Hepatocyte (in vitro differentiated cells): ENCODE measurements at regions not wholly inside any gene's neighbourhood (a gene's known extent, or its start where the extent isn't known, plus 50 kb on each side); places are given as distances from the start of the nearest gene placed in this dataset.
A peak's percentile ranks its signal among the peaks of the same experiment; 100 is the strongest.

Source experiments
- DNase-seq: peaks from one replicate; pipeline ENCODE4 v3.0.0-alpha.2; 2016; ENCODE audit warnings: low spot score
- H2AFZ ChIP-seq: fragments of 200-600 bp; sonication (generic); 2 replicates; pipeline ENCODE4 v1.6.0; 2016; ENCODE audit warnings: antibody characterized with exemption, mild to moderate bottlenecking
- H3K27ac ChIP-seq: fragments of 200-600 bp; sonication (generic); 2 replicates; pipeline ENCODE4 v1.5.1; 2016; ENCODE audit warnings: mild to moderate bottlenecking
- H3K27me3 ChIP-seq: fragments of 200-600 bp; sonication (generic); 2 replicates; pipeline ENCODE4 v1.6.1; 2016
- H3K36me3 ChIP-seq: fragments of 200-600 bp; sonication (generic); replicated peaks from 2 replicates; pipeline ENCODE4 v1.5.1; 2016; ENCODE audit warnings: low read depth; ENCODE audit not compliant: insufficient read depth
- H3K4me1 ChIP-seq: fragments of 200-600 bp; sonication (generic); 2 replicates; pipeline ENCODE4 v1.5.1; 2016; ENCODE audit warnings: mild to moderate bottlenecking, moderate library complexity; ENCODE audit not compliant: insufficient read depth
- H3K4me2 ChIP-seq: fragments of 200-600 bp; sonication (generic); 2 replicates; pipeline ENCODE4 v1.6.0; 2016
- H3K4me3 ChIP-seq: fragments of 200-600 bp; sonication (generic); 2 replicates; pipeline ENCODE4 v1.5.1; 2016; ENCODE audit warnings: mild to moderate bottlenecking
- H3K79me2 ChIP-seq: fragments of 200-600 bp; sonication (generic); 2 replicates; pipeline ENCODE4 v1.6.0; 2017; ENCODE audit warnings: mild to moderate bottlenecking
- H3K9me2 ChIP-seq: fragments of 200-600 bp; sonication (generic); replicated peaks from 2 replicates; pipeline ENCODE4 v1.6.0; 2017; ENCODE audit warnings: mild to moderate bottlenecking; ENCODE audit not compliant: insufficient read depth
- H3K9me3 ChIP-seq: fragments of 200-600 bp; sonication (generic); 2 replicates; pipeline ENCODE4 v1.5.1; 2016; ENCODE audit warnings: low read depth, mild to moderate bottlenecking
- H4K20me1 ChIP-seq: fragments of 200-600 bp; sonication (generic); 2 replicates; pipeline ENCODE4 v1.6.0; 2016; ENCODE audit warnings: mild to moderate bottlenecking; ENCODE audit not compliant: insufficient read depth, poor library complexity, severe bottlenecking
- EZH2 ChIP-seq: fragments of 200-600 bp; sonication (generic); IDR thresholded peaks from 2 replicates; pipeline ENCODE4 v1.6.1; 2016; ENCODE audit warnings: antibody characterized with exemption, mild to moderate bottlenecking, borderline replicate concordance
- EZH2phosphoT487 ChIP-seq: fragments of 200-600 bp; sonication (generic); IDR thresholded peaks from one replicate; pipeline ENCODE4 v1.6.1; 2018; ENCODE audit warnings: antibody characterized with exemption, mild to moderate bottlenecking, low read depth, moderate library complexity; ENCODE audit not compliant: unreplicated experiment, severe bottlenecking
- WGBS: methylation state at CpG from one replicate; pipeline ENCODE4 v1.1.6; 2016; ENCODE audit warnings: low lambda C conversion rate; ENCODE audit errors: missing lambda C conversion rate; 5-methylcytosine and 5-hydroxymethylcytosine counted together
- TF ChIP-seq, protein P1 (sequence below): fragments of 200-600 bp; sonication (generic); IDR thresholded peaks from 2 replicates; pipeline ENCODE4 v1.5.1; 2016; ENCODE audit warnings: antibody characterized with exemption, mild to moderate bottlenecking; ENCODE audit not compliant: poor library complexity

- WGBS: 44% methylated on average over 8 of the region's 8 CpGs
- TF ChIP-seq EZH2phosphoT487 (no peak), EZH2 (no peak)
- TF ChIP-seq, protein P1, sequence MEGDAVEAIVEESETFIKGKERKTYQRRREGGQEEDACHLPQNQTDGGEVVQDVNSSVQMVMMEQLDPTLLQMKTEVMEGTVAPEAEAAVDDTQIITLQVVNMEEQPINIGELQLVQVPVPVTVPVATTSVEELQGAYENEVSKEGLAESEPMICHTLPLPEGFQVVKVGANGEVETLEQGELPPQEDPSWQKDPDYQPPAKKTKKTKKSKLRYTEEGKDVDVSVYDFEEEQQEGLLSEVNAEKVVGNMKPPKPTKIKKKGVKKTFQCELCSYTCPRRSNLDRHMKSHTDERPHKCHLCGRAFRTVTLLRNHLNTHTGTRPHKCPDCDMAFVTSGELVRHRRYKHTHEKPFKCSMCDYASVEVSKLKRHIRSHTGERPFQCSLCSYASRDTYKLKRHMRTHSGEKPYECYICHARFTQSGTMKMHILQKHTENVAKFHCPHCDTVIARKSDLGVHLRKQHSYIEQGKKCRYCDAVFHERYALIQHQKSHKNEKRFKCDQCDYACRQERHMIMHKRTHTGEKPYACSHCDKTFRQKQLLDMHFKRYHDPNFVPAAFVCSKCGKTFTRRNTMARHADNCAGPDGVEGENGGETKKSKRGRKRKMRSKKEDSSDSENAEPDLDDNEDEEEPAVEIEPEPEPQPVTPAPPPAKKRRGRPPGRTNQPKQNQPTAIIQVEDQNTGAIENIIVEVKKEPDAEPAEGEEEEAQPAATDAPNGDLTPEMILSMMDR: no peak
- H3K9me2 ChIP-seq: no peaks in the 10 kb centered on the region
- H4K20me1 ChIP-seq: no peaks in the 10 kb centered on the region
- H3K27ac ChIP-seq: peak overlapping the region; percentile 79
- no peaks in the 10 kb centered on the region for H3K36me3 ChIP-seq
- peak overlapping the region; percentile 3 for H3K4me2 ChIP-seq
- H2AFZ ChIP-seq: no peak overlapping the region
- no peak overlapping the region for H3K4me3 ChIP-seq
- no peaks in the 10 kb centered on the region for H3K9me3 ChIP-seq
- H3K4me1 ChIP-seq: peaks cover 14% of the 10 kb centered on the region
- H3K27me3 ChIP-seq: no peaks in the 10 kb centered on the region
- H3K79me2 ChIP-seq: no peaks in the 10 kb centered on the region
- peak; percentile 51 for DNase-seq
Observed at GRCh38 chr17:65472666-65473309, 88.7 kb downstream of the AXIN2 start.

- H3K27me3 ChIP-seq: no peaks in the 10 kb centered on the region
- peaks cover 14% of the 10 kb centered on the region for H3K4me1 ChIP-seq
- no peaks in the 10 kb centered on the region for H3K9me2 ChIP-seq
- H3K4me3 ChIP-seq: no peak overlapping the region
- no peaks in the 10 kb centered on the region for H4K20me1 ChIP-seq
- DNase-seq: no peak
- no peaks in the 10 kb centered on the region for H3K9me3 ChIP-seq
- TF ChIP-seq, protein P1: no peak
- no peak for TF ChIP-seq EZH2phosphoT487
- no peak for TF ChIP-seq EZH2
- 85% methylated on average over 4 of the region's 4 CpGs for WGBS
- H3K4me2 ChIP-seq: no peak overlapping the region
- no peaks in the 10 kb centered on the region for H3K79me2 ChIP-seq
- no peak overlapping the region for H2AFZ ChIP-seq
- no peaks in the 10 kb centered on the region for H3K36me3 ChIP-seq
- no peak overlapping the region for H3K27ac ChIP-seq
Observed at GRCh38 chr17:65470783-65471182, 90.7 kb downstream of the AXIN2 start.

DNA sequence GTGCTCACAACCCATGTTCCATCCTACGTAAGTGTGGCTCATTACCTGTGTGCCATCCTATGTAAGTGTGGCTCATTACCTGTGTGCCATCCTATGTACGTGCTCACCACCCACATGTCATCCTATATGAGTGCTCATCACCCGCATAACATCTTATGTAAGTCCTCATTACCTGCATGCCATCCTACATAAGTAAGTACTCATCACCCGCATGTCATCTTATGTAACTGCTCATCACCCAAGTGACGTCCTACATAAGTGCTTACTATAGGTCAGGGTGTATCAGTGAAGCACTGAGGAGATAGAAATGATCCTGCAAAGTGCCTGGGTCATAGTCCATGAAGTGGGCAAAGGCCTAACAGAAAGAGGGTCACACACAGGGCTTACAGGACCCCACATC is 93.1 kb downstream of the AXIN2 start:
- WGBS: 93% methylated on average over 5 of the region's 5 CpGs
- no peak for TF ChIP-seq EZH2phosphoT487
- TF ChIP-seq, protein P1: no peak
- no peak for TF ChIP-seq EZH2

More for the DNA sequence above, 93.1 kb downstream of the AXIN2 start:
- Histone ChIP-seq H4K20me1 (no peaks in the 10 kb centered on the region), H3K4me2 (no peak overlapping the region), H3K4me3 (no peak overlapping the region), H3K27me3 (no peaks in the 10 kb centered on the region), H3K27ac (no peak overlapping the region), H3K9me3 (no peaks in the 10 kb centered on the region), H3K4me1 (peaks cover 4% of the 10 kb centered on the region), H2AFZ (no peak overlapping the region), H3K9me2 (no peaks in the 10 kb centered on the region), H3K79me2 (no peaks in the 10 kb centered on the region), H3K36me3 (no peaks in the 10 kb centered on the region)
- no peak for DNase-seq
